GM13976 (cell line): ENCODE measurements at regions not wholly inside any gene's neighbourhood (a gene's known extent, or its start where the extent isn't known, plus 50 kb on each side); places are given as distances from the start of the nearest gene placed in this dataset.

Experiments
- DNase-seq: peaks from one replicate; pipeline ENCODE4 v3.0.0; 2012; ENCODE audit warnings: low spot score
- in situ Hi-C: fragments of 300-500 bp; cut with MboI; formaldehyde crosslinking; loops from one replicate; pipeline ENCODE4 v1.12.0; 2022; ENCODE audit warnings: low sequenced_read_pairs, mixed read lengths, inconsistent platforms; ENCODE audit not compliant: unreplicated experiment
- TF ChIP-seq, protein P1 (sequence below): IDR thresholded peaks from 2 replicates; pipeline ENCODE4 v1.5.1; 2012; ENCODE audit warnings: borderline replicate concordance, mild to moderate bottlenecking; ENCODE audit not compliant: insufficient read depth; ENCODE audit errors: extremely low read depth, missing control alignments, control extremely low read depth

DNA sequence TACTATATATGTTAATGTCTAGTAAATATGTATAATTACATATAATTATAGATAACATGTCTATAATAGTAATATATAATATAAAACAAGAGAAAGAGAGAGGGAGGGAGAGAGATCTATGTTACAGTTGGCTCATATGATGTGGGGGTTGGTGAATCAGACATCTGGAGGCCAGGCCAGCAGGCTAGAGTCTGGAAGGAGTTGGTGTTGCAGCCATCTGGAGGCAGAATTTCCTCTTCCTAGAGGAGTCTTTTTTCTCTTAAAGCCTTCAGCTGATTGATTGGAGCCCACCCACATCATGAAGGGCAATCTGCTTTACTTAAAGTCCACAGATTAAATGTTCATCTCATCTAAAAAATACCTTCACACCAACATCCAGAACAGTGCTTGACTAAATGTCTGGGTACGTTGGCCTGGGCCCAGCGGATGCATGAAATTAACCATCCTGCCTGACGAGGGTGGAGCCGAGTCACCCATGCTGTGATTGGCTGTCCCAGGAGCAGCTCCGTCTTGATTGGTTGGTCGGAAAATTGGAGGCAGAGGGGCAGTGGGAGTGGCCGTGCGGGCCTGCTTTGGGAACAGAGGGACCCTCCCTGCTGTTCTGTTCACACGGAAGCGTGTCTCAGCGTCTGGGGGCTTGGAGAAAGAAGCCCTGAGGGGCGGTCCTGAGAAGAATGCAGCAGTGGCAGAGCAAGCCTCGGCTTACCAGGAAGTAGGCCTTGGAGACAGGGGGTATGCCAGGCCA, 392.4 kb downstream of the QKI start:
- in situ Hi-C loops: no loop called here
- DNase-seq: no peak
- TF ChIP-seq, protein P1, sequence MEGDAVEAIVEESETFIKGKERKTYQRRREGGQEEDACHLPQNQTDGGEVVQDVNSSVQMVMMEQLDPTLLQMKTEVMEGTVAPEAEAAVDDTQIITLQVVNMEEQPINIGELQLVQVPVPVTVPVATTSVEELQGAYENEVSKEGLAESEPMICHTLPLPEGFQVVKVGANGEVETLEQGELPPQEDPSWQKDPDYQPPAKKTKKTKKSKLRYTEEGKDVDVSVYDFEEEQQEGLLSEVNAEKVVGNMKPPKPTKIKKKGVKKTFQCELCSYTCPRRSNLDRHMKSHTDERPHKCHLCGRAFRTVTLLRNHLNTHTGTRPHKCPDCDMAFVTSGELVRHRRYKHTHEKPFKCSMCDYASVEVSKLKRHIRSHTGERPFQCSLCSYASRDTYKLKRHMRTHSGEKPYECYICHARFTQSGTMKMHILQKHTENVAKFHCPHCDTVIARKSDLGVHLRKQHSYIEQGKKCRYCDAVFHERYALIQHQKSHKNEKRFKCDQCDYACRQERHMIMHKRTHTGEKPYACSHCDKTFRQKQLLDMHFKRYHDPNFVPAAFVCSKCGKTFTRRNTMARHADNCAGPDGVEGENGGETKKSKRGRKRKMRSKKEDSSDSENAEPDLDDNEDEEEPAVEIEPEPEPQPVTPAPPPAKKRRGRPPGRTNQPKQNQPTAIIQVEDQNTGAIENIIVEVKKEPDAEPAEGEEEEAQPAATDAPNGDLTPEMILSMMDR: no peak

DNA sequence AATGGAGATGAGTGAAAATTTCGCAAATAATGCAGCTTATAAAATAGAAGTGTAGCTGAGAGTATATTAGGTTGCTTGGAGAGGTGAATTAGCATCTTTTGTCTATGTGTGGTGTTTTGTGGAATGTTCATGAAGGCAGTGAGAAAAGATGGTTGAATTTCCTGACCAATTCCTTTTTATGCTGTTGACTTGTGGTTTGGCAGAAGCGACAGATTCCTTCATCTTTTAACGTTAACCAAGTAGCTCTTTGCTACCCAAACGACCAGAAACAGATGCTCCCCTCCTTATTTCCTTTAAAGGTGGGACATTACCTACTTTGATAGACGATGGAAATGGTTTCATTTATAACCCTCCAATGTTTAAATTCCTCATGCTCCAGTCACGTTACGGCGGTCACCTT, 390.5 kb downstream of the QKI start:
- TF ChIP-seq, protein P1: no peak
- no peak for DNase-seq
- in situ Hi-C loops: no loop called here

DNA sequence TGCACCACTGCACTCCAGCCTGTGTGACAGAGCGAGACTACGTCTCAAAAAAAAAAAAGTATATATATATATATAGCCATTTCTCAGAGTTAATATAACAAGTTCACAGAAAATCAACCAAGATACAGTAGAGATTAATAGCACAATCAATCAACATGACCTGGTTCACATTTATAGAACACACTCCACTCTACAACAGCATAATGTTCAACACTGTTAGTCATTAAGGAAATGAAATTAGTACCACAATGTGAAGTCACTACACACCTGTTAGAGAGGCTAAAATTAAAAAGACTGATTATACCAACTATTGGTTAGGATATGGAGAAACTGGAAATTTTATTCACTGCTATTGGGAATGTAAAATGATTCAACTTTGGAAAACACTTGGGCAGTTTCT, 387.7 kb downstream of the QKI start:
- TF ChIP-seq, protein P1: no peak
- in situ Hi-C loops: no loop called here
- no peak for DNase-seq

DNA sequence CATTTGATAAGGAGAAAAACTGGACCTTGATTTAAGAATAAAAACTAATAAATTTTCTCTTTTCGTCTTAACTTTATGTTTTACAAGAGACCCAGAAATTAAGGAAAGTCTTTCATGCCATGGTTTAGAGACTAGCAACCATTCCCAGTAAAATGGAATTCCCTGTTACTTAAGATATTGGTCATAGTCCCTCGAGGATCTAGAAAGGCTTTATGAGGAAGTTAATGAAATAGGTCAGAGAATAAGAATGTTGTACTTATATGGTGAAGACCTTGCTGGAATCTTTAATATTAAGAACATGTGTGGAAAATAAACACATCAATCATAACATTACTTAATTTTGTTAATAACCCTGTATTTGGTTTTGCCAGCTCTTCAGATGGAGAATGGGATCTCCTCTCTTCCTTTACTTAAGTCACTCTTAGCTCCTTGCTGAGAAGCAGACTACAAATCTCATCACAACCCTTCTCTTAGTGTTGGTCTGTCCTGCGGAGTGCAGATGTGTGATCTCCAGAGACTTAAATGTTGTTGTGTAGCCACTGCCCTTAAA, 382.9 kb downstream of the QKI start:
- TF ChIP-seq, protein P1: no peak
- in situ Hi-C loops: no loop called here
- DNase-seq: no peak

DNA sequence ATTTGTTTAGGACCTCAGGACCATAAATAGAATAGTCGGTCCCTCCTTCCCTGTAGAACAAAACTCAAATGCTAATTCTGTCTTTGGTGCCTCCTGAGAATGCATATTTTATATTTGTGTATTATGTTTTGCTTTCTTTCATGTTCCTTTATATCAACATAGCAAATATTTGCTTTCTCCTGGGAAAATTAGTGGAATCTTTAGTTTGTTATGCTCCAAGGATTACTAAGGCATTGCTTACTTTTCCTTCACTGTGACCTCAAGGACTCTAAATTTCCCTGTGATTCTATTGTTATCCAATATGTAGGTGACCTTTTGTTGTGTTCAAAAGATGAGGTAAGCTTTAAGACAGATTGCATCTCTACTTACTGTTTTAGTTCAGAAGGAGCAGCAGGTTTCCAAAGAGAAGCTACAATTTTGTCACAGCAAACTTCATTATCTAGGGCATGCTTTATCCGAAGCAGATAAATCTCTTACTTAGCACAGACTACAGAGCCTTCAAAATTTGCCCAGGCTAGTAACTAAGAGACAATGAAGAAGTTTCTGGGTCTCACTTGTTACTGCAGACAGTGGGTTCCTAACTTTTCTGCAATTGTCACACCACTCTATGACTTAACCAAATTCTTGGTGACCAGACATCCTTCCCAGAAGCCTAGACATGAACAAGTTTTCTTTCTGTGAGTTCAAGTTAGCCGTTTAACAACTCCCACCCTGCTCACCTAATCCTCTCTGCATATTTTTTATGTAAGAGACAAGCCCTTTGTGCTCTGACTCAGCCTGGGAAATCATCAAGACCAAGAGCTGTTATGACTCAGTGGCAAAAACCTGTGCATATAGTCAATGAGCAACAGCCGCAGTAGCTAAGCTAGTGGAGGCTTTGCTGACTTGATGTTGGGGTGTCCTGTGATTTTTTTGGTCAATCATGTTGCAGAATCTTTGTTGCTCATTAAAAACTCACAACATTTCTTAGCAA, 378.8 kb downstream of the QKI start:
- DNase-seq: no peak
- TF ChIP-seq, protein P1: no peak
- in situ Hi-C loops: no loop called here

DNA sequence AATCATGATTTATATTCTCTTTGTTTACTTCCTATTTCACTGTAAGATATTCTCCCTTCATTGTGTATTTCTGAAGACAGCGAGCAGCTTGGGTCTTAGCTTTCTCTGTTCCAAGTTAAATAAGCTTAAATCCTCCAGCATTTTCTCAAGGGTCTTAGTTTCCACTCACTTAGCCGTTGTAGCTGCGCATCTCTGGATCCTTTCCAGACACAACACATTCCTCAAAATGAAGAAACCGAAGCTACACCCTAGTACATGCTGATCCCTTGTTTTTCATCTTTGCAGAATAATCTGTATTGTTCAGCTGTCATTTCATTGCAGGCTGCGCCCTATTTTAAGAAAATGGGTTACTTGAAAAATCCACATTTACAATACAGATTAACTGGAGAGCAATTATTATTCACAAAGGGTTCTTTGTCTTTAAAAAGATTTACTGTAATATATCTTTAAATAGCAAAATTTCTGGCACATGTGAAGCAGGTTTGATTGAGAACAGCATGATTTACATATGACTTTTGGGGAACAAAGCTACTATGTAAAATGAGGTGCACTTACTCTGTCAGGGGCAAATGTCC, 375.8 kb downstream of the QKI start:
- TF ChIP-seq, protein P1: no peak
- DNase-seq: no peak
- in situ Hi-C loops: no loop called here
